HG03103 (cell line): ENCODE measurements at regions not wholly inside any gene's neighbourhood (a gene's known extent, or its start where the extent isn't known, plus 50 kb on each side); places are given as distances from the start of the nearest gene placed in this dataset.
"Not testable (repeated sequence)": the region's sequence is repeated elsewhere in the genome, so short reads cannot be mapped to it uniquely, and the experiment has no call there.

Experiments
- ATAC-seq: cut with Tn5 transposase; IDR thresholded peaks from one replicate; pipeline ENCODE4 v1.9.1; 2021; ENCODE audit warnings: low read depth; ENCODE audit not compliant: unreplicated experiment

- ATAC-seq, result no peak
Observed at GRCh38 chr17:21613071-21613429, 79.3 kb upstream of the KCNJ18 start.

DNA sequence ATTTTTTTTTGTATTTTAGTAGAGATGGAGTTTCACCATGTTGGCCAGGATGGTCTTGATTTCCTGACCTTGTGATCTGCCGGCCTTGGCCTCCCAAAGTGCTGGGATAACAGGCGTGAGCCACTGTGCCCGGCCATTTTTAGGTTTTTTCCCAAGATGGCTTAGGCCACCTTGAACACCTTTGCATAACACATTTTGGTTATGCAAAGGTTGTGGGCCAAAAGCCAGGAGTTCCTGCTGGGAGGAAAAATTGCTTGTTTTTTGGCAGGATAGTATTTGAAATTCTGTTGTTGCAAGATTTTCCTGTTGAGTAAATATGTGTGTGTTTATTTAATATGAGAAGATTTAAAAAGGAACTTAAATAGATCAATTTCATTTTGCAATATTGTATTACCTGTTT lies 65.3 kb upstream of the KCNJ18 start:
- not testable (repeated sequence) for ATAC-seq
